SK-N-SH (cell line): ENCODE measurements at regions not wholly inside any gene's neighbourhood (a gene's known extent, or its start where the extent isn't known, plus 50 kb on each side); places are given as distances from the start of the nearest gene placed in this dataset.
A peak's percentile ranks its signal among the peaks of the same experiment; 100 is the strongest.

Experiments
- CTCF ChIA-PET: fragments of 300-600, 350-600 bp; formaldehyde crosslinking; extraction: SDS; loops from one replicate; lab custom pipeline; 2021; lab: Yijun Ruan, JAX
- POLR2A ChIA-PET: fragments of 350-600 bp; sonication (Branson Sonifier 250); formaldehyde crosslinking; extraction: SDS; loops from one replicate; lab custom pipeline; 2020; ENCODE audit warnings: antibody characterized with exemption, inconsistent platforms; lab: Yijun Ruan, JAX
- DNase-seq: peaks from one replicate; pipeline ENCODE4 v3.0.0; 2012
- H2AFZ ChIP-seq: fragments of 200-600 bp; sonication (generic); 2 replicates; pipeline ENCODE4 v1.8.1; 2016; ENCODE audit warnings: antibody characterized with exemption, mild to moderate bottlenecking, low read depth
- H3F3A ChIP-seq: fragments of 200-600 bp; sonication (generic); replicated peaks from 2 replicates; pipeline ENCODE3; 2016; ENCODE audit warnings: antibody characterized with exemption, mild to moderate bottlenecking; ENCODE audit not compliant: insufficient read depth
- H3K27ac ChIP-seq, 2 experiments: fragments of 200-500 bp in 1 of 2; fragments of 200-600 bp in 1 of 2; sonication (Bioruptor generic) in 1 of 2; sonication (generic), shearing (Covaris generic) in 1 of 2; 2 replicates each; pipeline versions ENCODE4 v1.5.1 to v1.6.1; 2014 to 2016; ENCODE audit warnings: low read depth in 2 of 2, inconsistent platforms in 1 of 2, low read length in 1 of 2, mild to moderate bottlenecking in 1 of 2, mixed read lengths in 1 of 2
- H3K27me3 ChIP-seq: fragments of 200-600 bp; sonication (generic), shearing (Covaris generic); 2 replicates; pipeline ENCODE4 v1.6.1; 2016; ENCODE audit warnings: mixed run types; ENCODE audit not compliant: insufficient read depth
- H3K36me3 ChIP-seq, 2 experiments: fragments of 200-500 bp in 1 of 2; fragments of 200-600 bp in 1 of 2; sonication (Bioruptor generic) in 1 of 2; sonication (generic) in 1 of 2; replicated peaks in 1 of 2; 2 replicates each; pipeline versions ENCODE3 to v1.5.1; 2014 to 2016; ENCODE audit warnings: low read length in 1 of 2, mild to moderate bottlenecking in 1 of 2; ENCODE audit not compliant: insufficient read depth in 2 of 2, control insufficient read depth in 1 of 2
- H3K4me1 ChIP-seq, 2 experiments: fragments of 200-500 bp in 1 of 2; fragments of 200-600 bp in 1 of 2; sonication (Bioruptor generic) in 1 of 2; sonication (generic), shearing (Covaris generic) in 1 of 2; 2 replicates each; pipeline versions ENCODE4 v1.5.1 to v1.6.1; 2014 to 2016; ENCODE audit warnings: low read depth in 1 of 2, low read length in 1 of 2, mixed run types in 1 of 2; ENCODE audit not compliant: insufficient read depth in 2 of 2, control insufficient read depth in 1 of 2
- H3K4me2 ChIP-seq: fragments of 200-600 bp; sonication (generic), shearing (Covaris generic); 2 replicates; pipeline ENCODE4 v1.6.1; 2017; ENCODE audit warnings: mixed run types
- H3K4me3 ChIP-seq, 2 experiments: fragments of 200-500 bp in 1 of 2; fragments of 200-600 bp in 1 of 2; sonication (Bioruptor generic) in 1 of 2; sonication (generic), shearing (Covaris generic) in 1 of 2; 2 replicates each; pipeline versions ENCODE4 v1.5.1 to v1.8.1; 2014 to 2016; ENCODE audit warnings: low read depth in 2 of 2, inconsistent platforms in 1 of 2, low read length in 1 of 2, mild to moderate bottlenecking in 1 of 2, mixed read lengths in 1 of 2, moderate library complexity in 1 of 2
- H3K79me2 ChIP-seq: fragments of 200-600 bp; sonication (generic); 2 replicates; pipeline ENCODE4 v1.8.1; 2017; ENCODE audit warnings: mild to moderate bottlenecking; ENCODE audit not compliant: insufficient read depth
- H3K9ac ChIP-seq: fragments of 200-600 bp; sonication (generic); 2 replicates; pipeline ENCODE4 v1.6.1; 2017; ENCODE audit warnings: mixed run types
- H3K9me2 ChIP-seq: fragments of 200-600 bp; sonication (generic); 2 replicates; pipeline ENCODE4 v1.6.1; 2017; ENCODE audit warnings: mixed run types
- H3K9me3 ChIP-seq: fragments of 200-600 bp; sonication (generic); 2 replicates; pipeline ENCODE4 v1.6.1; 2017; ENCODE audit warnings: mixed run types, mild to moderate bottlenecking, moderate library complexity
- H4K20me1 ChIP-seq: fragments of 200-600 bp; sonication (generic); 2 replicates; pipeline ENCODE4 v1.6.1; 2017; ENCODE audit warnings: mild to moderate bottlenecking, mixed run types; ENCODE audit not compliant: insufficient read depth
- FOXM1 ChIP-seq: IDR thresholded peaks from 2 replicates; pipeline ENCODE4 v1.4.0; 2012; ENCODE audit warnings: low read depth, mild to moderate bottlenecking
- JUND ChIP-seq: IDR thresholded peaks from 2 replicates; pipeline ENCODE4 v1.4.0; 2012
- MEF2A ChIP-seq: IDR thresholded peaks from 2 replicates; pipeline ENCODE4 v1.4.0; 2012; ENCODE audit warnings: low read depth, borderline replicate concordance
- RAD21 ChIP-seq: IDR thresholded peaks from 2 replicates; pipeline ENCODE4 v1.6.1; 2012; ENCODE audit warnings: mild to moderate bottlenecking, low read length
- RCOR1 ChIP-seq: fragments of 150-350 bp; IDR thresholded peaks from 2 replicates; pipeline ENCODE4 v1.6.1; 2017; ENCODE audit warnings: antibody characterized with exemption, low read length
- RFX5 ChIP-seq: IDR thresholded peaks from 2 replicates; pipeline ENCODE4 v1.6.1; 2012; ENCODE audit warnings: mild to moderate bottlenecking, improper control_type of control experiment, low read length
- SMC3 ChIP-seq: IDR thresholded peaks from 2 replicates; pipeline ENCODE4 v1.6.1; 2012; ENCODE audit warnings: low read depth, low read length, improper control_type of control experiment
- TEAD4 ChIP-seq: IDR thresholded peaks from 2 replicates; pipeline ENCODE4 v1.4.0; 2012; ENCODE audit warnings: mild to moderate bottlenecking, borderline replicate concordance; ENCODE audit not compliant: insufficient read depth
- YY1 ChIP-seq: IDR thresholded peaks from 2 replicates; pipeline ENCODE4 v1.4.0; 2012; ENCODE audit warnings: low read depth, mild to moderate bottlenecking
- WGBS: methylation state at CpG from one replicate; pipeline ENCODE4 v1.1.6; 2017; ENCODE audit warnings: low lambda C conversion rate; 5-methylcytosine and 5-hydroxymethylcytosine counted together
- TF ChIP-seq, protein P1 (sequence below): IDR thresholded peaks from 2 replicates; pipeline ENCODE4 v1.6.1; 2012; ENCODE audit warnings: mild to moderate bottlenecking, low read depth, low read length, moderate library complexity
- TF ChIP-seq, protein P2 (sequence below): IDR thresholded peaks from 2 replicates; pipeline ENCODE4 v1.4.0; 2012; ENCODE audit warnings: low read depth, borderline replicate concordance
- TF ChIP-seq, protein P3 (sequence below): IDR thresholded peaks from 2 replicates; pipeline ENCODE4; 2012
- TF ChIP-seq, protein P4 (sequence below): fragments of 200-600 bp; sonication (generic); IDR thresholded peaks from 2 replicates; pipeline ENCODE4 v1.6.1; 2017; ENCODE audit warnings: antibody characterized with exemption, mild to moderate bottlenecking, moderate library complexity

DNA sequence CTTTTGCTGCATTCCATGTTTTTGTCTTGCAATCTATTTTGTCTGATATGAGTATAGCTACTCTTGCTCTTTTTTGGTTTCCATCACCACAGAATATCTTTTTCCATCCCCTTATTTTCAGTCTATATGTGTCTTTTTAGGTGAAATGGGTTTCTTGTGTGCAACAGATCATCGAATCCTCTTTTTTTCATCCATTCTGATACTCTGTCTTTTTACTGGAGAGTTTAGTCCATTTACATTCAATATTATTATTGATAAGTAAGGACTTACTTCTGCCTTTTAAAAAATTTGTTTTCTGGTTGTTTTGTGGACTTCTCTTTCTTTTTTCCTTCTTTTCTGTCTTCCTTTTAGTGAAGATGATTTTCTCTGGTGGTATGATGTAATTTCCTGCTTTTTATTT lies 64.6 kb upstream of the CD55 start:
- H3K79me2 ChIP-seq = no peaks in the 10 kb centered on the region
- no peaks in the 10 kb centered on the region for H3K4me1 ChIP-seq
- H3K4me2 ChIP-seq = no peak overlapping the region
- no peaks in the 10 kb centered on the region for H3K27me3 ChIP-seq
- CTCF ChIA-PET = no interaction called here
- H4K20me1 ChIP-seq = no peaks in the 10 kb centered on the region
- WGBS = 12% methylated on average over 1 of the region's 1 CpG
- H3K9ac ChIP-seq = no peak overlapping the region
- no peaks in the 10 kb centered on the region for H3K9me2 ChIP-seq
- H2AFZ ChIP-seq = no peak overlapping the region
- H3K9me3 ChIP-seq = 0 out of 2 replicates have a peak, but pooled peaks cover 5% of the 10 kb centered on the region
- no peaks in the 10 kb centered on the region for H3K36me3 ChIP-seq
- no peaks in the 10 kb centered on the region for H3F3A ChIP-seq
- DNase-seq = no peak
- TF ChIP-seq YY1 (no peak), RAD21 (no peak), RFX5 (no peak), MEF2A (no peak), FOXM1 (no peak), TEAD4 (no peak), JUND (no peak)
- TF ChIP-seq, protein P1, sequence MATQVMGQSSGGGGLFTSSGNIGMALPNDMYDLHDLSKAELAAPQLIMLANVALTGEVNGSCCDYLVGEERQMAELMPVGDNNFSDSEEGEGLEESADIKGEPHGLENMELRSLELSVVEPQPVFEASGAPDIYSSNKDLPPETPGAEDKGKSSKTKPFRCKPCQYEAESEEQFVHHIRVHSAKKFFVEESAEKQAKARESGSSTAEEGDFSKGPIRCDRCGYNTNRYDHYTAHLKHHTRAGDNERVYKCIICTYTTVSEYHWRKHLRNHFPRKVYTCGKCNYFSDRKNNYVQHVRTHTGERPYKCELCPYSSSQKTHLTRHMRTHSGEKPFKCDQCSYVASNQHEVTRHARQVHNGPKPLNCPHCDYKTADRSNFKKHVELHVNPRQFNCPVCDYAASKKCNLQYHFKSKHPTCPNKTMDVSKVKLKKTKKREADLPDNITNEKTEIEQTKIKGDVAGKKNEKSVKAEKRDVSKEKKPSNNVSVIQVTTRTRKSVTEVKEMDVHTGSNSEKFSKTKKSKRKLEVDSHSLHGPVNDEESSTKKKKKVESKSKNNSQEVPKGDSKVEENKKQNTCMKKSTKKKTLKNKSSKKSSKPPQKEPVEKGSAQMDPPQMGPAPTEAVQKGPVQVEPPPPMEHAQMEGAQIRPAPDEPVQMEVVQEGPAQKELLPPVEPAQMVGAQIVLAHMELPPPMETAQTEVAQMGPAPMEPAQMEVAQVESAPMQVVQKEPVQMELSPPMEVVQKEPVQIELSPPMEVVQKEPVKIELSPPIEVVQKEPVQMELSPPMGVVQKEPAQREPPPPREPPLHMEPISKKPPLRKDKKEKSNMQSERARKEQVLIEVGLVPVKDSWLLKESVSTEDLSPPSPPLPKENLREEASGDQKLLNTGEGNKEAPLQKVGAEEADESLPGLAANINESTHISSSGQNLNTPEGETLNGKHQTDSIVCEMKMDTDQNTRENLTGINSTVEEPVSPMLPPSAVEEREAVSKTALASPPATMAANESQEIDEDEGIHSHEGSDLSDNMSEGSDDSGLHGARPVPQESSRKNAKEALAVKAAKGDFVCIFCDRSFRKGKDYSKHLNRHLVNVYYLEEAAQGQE = no peak
- TF ChIP-seq, protein P2, sequence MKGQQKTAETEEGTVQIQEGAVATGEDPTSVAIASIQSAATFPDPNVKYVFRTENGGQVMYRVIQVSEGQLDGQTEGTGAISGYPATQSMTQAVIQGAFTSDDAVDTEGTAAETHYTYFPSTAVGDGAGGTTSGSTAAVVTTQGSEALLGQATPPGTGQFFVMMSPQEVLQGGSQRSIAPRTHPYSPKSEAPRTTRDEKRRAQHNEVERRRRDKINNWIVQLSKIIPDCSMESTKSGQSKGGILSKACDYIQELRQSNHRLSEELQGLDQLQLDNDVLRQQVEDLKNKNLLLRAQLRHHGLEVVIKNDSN = no peak
- TF ChIP-seq, protein P3, sequence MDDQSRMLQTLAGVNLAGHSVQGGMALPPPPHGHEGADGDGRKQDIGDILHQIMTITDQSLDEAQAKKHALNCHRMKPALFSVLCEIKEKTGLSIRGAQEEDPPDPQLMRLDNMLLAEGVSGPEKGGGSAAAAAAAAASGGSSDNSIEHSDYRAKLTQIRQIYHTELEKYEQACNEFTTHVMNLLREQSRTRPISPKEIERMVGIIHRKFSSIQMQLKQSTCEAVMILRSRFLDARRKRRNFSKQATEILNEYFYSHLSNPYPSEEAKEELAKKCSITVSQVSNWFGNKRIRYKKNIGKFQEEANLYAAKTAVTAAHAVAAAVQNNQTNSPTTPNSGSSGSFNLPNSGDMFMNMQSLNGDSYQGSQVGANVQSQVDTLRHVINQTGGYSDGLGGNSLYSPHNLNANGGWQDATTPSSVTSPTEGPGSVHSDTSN = no peak
- TF ChIP-seq, all 33 proteins: peak for 0
- POLR2A ChIA-PET = no interaction called here
- Histone ChIP-seq H3K4me3 (no peak overlapping the region), H3K27ac (no peak overlapping the region)

DNA sequence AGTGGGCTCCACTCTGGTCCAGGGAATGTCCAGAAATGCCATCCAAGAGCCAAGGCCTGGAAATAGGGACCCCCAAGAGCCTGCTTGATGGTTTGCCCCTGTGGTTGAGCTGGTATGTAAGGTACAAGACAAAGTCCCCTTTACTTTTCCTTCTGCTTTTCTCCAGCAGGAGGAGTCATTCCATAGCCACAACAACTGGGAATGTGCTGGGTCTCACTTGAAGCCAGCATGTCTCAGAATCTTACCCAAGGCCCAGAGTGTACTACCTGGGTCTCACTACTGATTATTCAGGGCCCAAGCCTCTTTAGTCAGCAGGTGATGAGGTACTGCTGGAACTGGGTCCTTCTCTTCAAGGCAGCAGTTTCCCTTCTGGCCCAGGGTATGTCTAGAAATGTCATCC lies 62.1 kb upstream of the CD55 start:
- Histone ChIP-seq H3K4me1 (no peaks in the 10 kb centered on the region), H3K4me3 (no peak overlapping the region), H3K27me3 (no peaks in the 10 kb centered on the region), H3K4me2 (no peak overlapping the region), H3K79me2 (no peaks in the 10 kb centered on the region), H2AFZ (no peak overlapping the region), H4K20me1 (no peaks in the 10 kb centered on the region), H3K36me3 (no peaks in the 10 kb centered on the region), H3F3A (no peaks in the 10 kb centered on the region), H3K27ac (no peak overlapping the region), H3K9ac (no peak overlapping the region), H3K9me2 (no peaks in the 10 kb centered on the region), H3K9me3 (0 out of 2 replicates have a peak, but pooled peaks cover 5% of the 10 kb centered on the region)
- no peak for DNase-seq
- ChIA-PET CTCF (no interaction called here), POLR2A (no interaction called here)
- TF ChIP-seq YY1 (no peak), SMC3 (peak; percentile 44), RAD21 (peak; percentile 47), RCOR1 (no peak)
- TF ChIP-seq, protein P4, sequence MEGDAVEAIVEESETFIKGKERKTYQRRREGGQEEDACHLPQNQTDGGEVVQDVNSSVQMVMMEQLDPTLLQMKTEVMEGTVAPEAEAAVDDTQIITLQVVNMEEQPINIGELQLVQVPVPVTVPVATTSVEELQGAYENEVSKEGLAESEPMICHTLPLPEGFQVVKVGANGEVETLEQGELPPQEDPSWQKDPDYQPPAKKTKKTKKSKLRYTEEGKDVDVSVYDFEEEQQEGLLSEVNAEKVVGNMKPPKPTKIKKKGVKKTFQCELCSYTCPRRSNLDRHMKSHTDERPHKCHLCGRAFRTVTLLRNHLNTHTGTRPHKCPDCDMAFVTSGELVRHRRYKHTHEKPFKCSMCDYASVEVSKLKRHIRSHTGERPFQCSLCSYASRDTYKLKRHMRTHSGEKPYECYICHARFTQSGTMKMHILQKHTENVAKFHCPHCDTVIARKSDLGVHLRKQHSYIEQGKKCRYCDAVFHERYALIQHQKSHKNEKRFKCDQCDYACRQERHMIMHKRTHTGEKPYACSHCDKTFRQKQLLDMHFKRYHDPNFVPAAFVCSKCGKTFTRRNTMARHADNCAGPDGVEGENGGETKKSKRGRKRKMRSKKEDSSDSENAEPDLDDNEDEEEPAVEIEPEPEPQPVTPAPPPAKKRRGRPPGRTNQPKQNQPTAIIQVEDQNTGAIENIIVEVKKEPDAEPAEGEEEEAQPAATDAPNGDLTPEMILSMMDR = peak; percentile 27; the same call in 1 of the 2 replicates
